Retinal pigment epithelial cell (primary cell): ENCODE measurements at regions not wholly inside any gene's neighbourhood (a gene's known extent, or its start where the extent isn't known, plus 50 kb on each side); places are given as distances from the start of the nearest gene placed in this dataset.

Experiments
- DNase-seq: peaks from one replicate; pipeline ENCODE4 v3.0.0-alpha.2; 2010; ENCODE audit warnings: low read depth
- H3K4me3 ChIP-seq: 2 replicates; pipeline ENCODE4 v1.5.1; 2011; ENCODE audit warnings: mild to moderate bottlenecking, low read length, control low read depth, moderate library complexity
- TF ChIP-seq, protein P1 (sequence below): conservative IDR thresholded peaks from 2 replicates; pipeline ENCODE4 v1.5.1; 2011; ENCODE audit warnings: low read depth, low read length, control low read depth, inconsistent platforms

DNA sequence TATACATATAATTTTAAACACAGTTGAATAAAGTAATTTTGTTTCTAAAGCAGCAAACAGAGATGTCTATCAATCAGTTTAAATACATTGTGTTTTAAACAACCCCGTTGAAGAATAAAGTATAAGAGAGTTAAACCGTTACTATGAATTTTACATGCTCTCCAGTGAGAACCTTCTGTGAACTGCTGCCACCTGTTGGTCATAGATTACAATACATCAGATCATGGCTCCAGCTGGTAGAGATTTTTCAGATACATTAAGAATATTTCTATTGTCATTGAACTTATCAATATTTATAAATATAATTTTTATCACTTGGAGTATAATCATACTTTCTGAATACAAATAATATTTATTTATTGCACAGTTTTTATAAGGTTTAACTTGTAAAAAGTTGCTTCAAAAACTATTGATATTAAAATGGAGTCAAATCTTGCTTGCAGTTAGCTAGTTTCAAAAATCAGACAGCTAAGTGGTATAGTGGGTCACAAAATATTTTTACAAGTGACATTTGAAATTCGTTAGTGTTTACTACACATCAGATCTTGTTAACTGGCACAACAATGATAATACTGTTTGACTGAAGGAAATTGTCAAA, 561.2 kb upstream of the PHF14 start:
- no peak overlapping the region for H3K4me3 ChIP-seq
- peak; percentile 7 for DNase-seq
- TF ChIP-seq, protein P1, sequence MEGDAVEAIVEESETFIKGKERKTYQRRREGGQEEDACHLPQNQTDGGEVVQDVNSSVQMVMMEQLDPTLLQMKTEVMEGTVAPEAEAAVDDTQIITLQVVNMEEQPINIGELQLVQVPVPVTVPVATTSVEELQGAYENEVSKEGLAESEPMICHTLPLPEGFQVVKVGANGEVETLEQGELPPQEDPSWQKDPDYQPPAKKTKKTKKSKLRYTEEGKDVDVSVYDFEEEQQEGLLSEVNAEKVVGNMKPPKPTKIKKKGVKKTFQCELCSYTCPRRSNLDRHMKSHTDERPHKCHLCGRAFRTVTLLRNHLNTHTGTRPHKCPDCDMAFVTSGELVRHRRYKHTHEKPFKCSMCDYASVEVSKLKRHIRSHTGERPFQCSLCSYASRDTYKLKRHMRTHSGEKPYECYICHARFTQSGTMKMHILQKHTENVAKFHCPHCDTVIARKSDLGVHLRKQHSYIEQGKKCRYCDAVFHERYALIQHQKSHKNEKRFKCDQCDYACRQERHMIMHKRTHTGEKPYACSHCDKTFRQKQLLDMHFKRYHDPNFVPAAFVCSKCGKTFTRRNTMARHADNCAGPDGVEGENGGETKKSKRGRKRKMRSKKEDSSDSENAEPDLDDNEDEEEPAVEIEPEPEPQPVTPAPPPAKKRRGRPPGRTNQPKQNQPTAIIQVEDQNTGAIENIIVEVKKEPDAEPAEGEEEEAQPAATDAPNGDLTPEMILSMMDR = peak; percentile 66

DNA sequence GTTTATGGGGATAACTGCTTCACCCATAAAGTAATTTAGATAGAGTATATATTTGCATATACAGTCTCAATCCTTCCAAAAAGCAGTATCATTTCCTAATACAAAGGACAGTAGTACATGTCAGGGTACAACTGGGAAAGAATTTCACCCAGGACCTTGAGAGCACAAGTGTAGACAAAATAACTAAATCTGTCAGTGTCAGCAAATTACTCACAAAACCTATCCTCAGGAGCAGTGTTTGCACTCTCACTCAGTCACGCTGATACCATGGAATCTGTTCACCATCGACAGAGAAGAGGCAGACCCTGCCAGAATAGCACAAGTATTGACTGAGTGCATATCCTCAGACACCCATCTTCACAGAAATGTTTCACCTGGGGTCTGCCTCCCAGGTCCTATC, 554.7 kb upstream of the PHF14 start:
- DNase-seq = no peak
- TF ChIP-seq, protein P1 = no peak
- no peak overlapping the region for H3K4me3 ChIP-seq

DNA sequence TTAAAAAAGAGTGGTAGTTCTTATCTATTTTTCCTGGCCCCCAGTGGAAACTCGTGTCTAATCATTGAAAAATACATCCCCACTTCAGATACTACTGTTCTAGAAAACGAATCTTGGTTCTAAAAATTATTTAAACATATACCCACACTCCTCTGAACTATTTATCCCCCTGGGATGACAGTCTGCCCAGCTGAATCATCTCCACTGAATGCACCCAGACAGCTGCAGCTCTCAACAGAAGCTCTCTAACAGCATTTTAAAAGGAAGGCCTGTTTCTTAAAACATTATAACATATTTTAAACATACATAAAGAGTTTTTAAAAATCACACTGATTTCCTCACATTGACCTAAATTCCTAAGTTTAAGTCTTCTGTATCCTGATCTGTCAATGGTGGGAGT, 544.6 kb upstream of the PHF14 start:
- H3K4me3 ChIP-seq = no peak overlapping the region
- DNase-seq = no peak
- TF ChIP-seq, protein P1 = no peak

DNA sequence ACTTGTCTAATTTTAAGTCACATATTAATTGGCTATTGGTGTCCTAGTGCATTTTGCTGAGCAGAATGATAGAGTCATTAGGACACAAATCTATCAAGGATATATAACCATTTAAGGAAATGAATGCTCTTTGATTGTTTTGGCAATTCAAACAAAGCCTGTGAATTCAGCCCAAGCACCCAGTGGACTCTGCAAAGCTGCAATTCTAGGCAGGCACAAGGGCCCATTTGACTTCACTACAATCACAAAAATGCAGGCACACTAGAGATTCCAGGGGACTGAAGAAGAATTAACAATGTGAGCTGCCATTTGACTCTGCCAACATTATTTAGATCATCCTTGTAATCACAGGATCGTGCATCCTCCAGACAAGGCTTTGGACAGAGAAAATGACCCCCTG, 544.2 kb upstream of the PHF14 start:
- TF ChIP-seq, protein P1 = no peak
- H3K4me3 ChIP-seq = no peak overlapping the region
- DNase-seq = no peak

DNA sequence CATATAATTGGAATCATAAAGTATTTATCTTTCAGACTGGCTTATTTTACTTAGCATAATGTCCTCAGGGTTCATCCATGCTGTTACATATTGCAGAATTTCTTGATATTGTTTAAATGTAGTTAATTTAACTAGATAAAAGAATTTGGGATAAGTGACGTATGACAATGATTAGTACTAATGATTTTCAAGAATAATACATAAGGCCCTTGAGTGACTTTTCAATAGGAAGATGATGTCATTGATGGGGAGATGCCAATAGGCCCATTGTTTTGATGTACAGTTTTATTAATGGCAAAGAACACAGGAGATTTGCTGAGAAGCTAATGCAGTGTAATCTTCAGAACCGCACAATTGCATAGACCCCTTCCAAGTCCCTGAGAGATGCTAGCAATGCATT, 537.4 kb upstream of the PHF14 start:
- no peak for DNase-seq
- H3K4me3 ChIP-seq = no peak overlapping the region
- TF ChIP-seq, protein P1 = no peak

DNA sequence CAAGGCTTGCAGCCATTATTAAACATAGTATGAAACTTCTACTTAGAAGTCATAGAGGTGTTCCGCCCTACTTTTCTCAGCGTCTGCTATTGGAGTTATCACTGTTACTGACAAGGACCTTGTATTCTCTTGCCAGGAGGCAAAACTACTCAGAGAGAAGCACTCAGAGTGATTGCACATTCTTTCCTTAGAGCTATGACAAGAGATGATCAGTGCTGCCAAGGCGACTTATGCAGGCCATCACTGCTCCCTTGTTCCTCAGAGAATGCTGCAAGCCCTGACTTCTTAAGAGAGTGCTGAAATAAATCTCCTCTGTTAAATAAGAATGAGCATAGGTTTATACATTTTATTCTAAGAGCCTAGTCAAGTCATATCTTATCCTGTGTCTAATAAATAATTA, 534.6 kb upstream of the PHF14 start:
- DNase-seq = no peak
- TF ChIP-seq, protein P1 = no peak
- H3K4me3 ChIP-seq = no peak overlapping the region

DNA sequence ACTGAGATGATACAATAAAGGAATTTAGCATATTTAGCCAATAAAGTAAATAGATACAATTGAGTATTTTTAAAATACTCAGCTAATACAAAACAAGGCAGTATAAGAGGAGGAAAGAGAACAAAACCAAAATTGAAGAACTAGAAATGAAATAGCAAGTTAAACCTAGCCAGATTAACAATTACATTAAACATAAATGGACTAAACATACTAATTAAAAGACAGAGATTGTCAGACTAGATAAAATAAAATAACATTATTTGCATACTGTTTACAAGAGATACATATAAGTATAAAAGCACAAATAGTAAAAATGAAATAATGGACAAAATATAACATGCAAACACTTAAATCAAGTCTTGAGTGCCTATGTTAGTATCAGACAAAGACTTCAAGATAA, 517.7 kb upstream of the PHF14 start:
- no peak overlapping the region for H3K4me3 ChIP-seq
- DNase-seq = no peak
- TF ChIP-seq, protein P1 = no peak
